Stimulated activated CD4-positive, alpha-beta T cell treated with anti-CD3 and anti-CD28 coated beads, Interleukin-2, amount 100 ng/mL, for 48 hours (primary cell): ENCODE measurements at regions not wholly inside any gene's neighbourhood (a gene's known extent, or its start where the extent isn't known, plus 50 kb on each side); places are given as distances from the start of the nearest gene placed in this dataset.
A peak's percentile ranks its signal among the peaks of the same experiment; 100 is the strongest.

Experiments
- DNase-seq, 2 donors: peaks; one replicate each; pipeline ENCODE4 v3.0.0-alpha.2; 2020

DNA sequence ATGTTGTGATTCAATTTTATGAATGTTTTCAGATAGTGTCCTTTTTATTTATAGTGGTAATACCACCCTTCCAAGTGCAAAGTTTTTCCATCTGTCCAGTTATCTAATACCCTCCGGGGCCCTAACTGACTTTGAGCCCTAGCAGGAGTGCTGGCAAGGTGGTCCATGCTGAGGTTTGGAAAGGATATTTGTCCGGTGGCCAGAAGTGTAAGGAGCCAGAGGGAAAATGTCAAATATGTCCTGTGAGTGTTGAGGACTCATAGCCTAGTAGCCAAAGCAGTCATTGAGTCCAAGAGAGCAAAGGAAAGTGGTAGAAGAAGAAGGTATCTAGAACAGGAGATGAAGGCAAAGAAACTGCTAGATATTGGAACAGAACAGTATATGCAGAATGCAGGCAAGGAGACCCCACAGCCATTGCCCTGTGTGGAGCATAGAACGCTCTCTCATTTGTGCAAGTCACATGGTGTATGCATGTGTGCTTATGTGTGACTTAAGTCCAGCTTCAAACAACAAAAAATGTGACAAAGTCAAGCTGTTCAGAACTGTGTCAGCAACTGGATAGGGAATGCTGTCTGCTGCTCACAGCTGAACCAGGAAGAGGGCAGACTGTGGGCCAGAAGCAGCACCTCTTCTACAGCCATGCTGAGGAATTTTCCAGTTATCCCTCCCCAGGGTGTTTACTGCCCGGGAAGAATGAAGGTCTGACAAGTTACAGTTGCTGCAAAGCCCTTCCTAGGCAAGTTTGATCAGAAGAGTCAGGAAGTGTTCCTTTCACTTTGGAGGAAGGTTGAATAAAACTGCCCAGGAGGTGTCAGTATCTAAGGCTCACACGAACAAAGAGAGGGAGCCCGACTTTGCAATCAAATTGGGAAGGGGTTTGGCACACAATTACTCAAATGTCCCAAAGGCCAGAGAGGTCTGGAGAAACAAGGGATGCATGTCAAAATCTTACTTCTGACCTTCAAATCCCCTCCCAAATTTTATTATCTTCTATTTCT, 463.3 kb upstream of the DMAC1 start:
- DNase-seq, result no peak

DNA sequence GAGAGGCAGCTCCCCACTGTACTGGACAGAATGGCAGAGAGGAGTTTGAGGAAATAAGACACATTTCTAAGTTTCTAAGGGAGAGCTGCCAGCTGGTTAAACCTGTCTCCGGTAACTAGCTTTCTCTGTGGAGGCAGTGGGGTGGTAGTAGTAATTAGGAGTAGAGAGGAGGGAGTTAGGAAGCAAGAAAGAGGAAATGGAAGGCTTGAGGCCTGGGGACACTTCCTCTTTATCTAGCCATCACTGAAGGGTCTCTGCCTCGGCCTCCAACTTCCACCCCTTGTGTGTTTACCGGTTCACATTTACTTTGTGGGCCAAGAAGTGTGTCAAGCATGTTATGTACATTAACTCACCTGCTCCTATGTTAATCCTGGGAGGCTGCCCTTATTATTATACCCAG, 462.2 kb upstream of the DMAC1 start:
- no peak for DNase-seq

- DNase-seq, result no peak
Observed at GRCh38 chr9:8259028-8259427, 459.4 kb upstream of the DMAC1 start.

DNA sequence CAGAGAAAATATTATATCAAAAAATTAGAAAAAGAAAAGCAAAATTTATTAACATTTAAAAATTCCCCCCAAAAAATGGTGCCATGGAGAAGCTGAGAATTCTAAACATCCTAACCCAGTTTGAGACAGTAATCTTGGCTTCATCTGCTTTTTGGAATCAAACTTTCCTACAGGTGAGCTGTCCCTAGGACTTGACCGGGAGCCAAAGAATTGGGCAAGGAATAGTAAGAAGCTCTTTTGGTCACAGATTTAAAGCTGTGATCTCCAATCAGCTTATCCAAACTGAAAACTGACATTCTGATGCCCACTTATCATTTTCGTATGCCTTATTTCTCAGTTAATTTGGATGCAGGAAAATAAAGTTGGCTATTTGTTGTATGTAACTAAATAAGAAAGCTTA, 457.3 kb upstream of the DMAC1 start:
- no peak for DNase-seq

GRCh38 chr9:8255850-8256249, 456.3 kb upstream of the DMAC1 start:
- DNase-seq, result no peak

- no peak for DNase-seq
Observed at GRCh38 chr9:8254541-8254940, 455.0 kb upstream of the DMAC1 start.

DNA sequence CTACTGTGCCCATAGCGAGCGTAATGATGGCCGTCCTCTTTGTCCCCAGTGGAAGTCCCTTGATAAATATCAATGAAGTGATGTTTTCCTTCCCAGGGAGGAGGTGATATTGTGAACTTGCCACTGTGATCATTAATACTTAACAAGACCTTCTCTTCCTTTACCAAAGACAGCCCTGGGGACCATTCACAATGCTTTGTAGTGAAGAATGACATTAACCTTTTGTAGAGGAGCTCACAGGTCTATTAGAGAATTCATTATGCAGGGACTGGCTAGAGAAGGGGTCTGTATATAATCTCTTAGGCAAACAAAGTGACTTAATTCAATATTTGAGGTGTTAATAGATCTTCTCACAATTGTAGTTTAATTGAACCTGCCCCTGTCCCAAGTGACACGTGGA, 452.9 kb upstream of the DMAC1 start:
- DNase-seq, result no peak

- DNase-seq, result no peak
Observed at GRCh38 chr9:8251566-8251965, 452.0 kb upstream of the DMAC1 start.

- no peak for DNase-seq
Observed at GRCh38 chr9:8244505-8245092, 445.0 kb upstream of the DMAC1 start.

GRCh38 chr9:8241201-8241600, 441.6 kb upstream of the DMAC1 start:
- no peak for DNase-seq

DNA sequence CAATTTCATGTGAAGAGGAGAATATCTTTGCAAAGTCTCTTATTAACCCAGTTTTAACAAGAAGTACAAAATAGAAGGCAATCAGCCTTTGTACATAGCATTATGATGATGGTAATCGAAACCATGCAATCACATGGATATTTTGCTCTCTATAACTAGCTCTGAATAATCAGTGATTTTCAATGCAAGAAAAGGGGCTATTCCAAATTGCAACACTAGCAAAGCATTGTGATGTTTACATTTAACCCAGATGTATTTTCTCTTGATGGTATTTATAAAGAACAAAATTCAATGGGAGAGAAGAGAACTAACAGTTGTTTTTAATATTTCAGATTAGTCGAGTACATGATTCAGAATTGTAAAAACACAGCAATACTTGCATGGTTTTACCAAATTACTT, 437.5 kb upstream of the DMAC1 start:
- DNase-seq, result no peak

- no peak for DNase-seq
Observed at GRCh38 chr9:8235489-8235888, 435.9 kb upstream of the DMAC1 start.

- DNase-seq, result no peak
Observed at GRCh38 chr9:8234316-8234715, 434.7 kb upstream of the DMAC1 start.

DNA sequence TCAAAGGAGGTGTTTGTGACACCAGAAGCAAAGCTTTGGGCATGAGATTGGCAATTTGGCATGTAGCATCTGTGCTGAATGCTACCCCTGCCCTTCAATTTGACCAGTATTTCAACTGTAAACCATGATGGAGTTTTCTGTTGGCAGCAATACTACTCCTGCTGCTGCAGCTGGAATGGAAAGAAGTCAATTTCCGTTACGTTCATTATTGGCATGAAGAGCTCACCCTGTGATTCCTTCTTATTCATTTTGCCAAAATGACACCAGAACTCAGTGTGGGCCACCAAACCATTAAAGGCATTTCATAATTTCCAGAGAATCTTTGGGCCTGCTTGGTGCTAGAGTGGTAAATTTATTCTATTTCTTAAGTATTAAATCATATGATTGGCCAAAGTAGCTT, 433.1 kb upstream of the DMAC1 start:
- no peak for DNase-seq

DNA sequence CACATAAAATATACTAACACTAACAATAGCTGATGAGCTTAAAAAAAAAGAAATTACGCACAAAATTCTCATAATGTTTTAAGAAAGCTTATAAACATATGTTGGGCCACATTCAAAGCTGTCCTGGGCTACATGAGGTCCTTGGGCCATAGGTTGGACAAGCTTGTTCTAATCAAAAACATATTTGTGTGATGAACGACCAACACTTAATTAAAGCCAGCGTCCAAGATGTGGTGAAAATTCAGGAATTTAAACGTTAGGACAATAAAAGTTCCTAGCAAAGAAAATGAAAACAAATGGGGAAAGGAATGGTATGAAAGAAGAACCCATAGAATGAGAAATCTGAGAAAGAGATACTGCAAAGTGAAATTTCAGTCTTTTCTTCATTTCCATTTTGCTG, 429.6 kb upstream of the DMAC1 start:
- no peak for DNase-seq

- no peak for DNase-seq
Observed at GRCh38 chr9:8224381-8224801, 424.8 kb upstream of the DMAC1 start.

DNA sequence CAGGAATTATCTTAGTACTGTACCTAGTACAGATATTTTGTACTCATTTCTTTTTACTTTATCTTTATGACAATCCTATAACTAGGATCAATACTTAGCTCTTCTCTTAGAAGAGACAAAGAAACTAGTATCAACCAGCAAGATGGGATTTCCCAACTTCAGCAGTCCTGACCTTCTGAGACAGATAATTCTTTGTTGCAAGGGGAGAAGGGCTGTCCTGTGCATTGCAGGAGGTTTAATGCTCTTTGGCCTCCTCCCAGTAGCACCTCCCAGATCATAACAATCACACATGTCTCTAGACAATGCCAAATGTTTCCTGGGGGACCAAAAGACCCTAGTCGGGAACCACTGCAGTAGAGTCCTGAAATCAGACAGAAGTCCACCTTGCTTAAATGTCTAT, 424.3 kb upstream of the DMAC1 start:
- DNase-seq, result no peak

DNA sequence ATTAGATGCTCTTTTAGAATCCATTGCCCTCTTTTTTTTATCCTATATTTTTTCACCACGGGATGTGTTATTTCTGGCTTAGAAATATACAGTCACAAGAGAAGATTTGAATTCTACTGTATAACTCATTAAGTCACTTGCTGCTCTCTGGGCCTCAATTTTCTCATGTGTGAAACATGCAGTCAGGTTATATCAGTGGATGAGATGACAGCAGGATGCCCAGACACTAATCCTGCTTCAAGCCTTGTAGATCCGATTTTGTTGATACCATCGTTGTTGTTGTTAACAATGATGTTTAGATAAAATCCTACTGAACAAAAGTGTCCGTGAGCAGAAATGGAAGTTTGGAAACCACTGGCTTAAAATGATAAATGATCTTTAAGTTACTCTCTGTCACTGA, 421.9 kb upstream of the DMAC1 start:
- DNase-seq, result no peak

GRCh38 chr9:8208465-8208864, 408.9 kb upstream of the DMAC1 start:
- DNase-seq, result no peak

DNA sequence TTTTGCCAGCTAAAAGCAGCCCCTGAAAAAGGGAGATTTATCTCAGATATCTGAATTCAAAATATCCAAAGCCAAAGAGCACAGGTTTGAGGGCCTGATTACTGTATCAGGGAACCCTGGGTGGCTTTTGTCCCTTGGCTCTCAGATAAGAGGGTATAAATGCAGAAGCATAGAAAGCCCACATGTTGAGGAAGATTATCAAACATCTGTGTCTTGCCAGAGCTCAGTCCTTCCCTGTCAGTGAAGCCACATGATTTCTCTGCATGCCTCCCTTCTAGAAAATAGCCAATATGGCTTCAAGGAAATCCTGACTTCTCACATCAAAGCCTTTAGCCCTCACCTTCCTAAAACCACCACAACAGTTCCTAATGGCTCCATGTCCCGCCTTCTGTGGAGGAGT, 408.0 kb upstream of the DMAC1 start:
- no peak for DNase-seq

DNA sequence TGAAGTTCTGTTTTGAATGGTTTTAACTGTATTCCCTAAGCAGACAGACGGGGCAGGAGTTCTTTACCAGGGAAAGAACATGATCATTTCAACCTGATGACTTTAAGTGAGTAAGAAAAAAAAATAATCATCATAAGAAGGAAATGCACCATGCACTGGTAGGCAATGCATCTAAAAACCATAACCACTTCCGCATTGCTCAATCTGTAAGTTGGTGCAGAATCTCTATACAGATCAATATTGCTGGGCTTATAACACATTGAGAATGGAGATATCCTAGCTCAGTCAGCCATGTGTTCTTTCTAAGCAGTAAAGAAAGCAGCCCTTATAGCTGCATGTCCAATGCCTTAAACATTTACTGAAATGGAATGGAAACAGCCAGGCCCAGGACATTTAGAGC, 407.1 kb upstream of the DMAC1 start:
- DNase-seq, result no peak

DNA sequence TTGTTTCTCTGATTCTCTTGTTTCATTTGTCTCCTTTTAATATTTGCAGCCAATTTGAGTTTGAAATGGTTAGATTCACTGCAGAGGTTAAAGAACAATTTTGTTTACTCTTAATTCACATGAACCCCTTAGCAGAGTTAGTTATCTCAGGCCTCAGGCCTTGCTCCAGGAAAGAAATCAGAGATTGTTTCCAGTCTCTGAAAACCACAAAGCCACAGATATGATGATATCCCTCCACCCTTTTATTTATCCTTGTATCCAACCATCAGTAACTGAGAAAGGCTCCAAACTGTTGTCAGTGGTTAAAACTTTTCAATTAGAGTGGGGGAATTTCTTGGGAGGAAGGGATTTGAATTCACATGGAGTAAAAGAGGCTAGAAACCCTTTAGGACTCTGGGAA, 406.0 kb upstream of the DMAC1 start:
- no peak for DNase-seq

- no peak for DNase-seq
Observed at GRCh38 chr9:8189881-8190280, 390.3 kb upstream of the DMAC1 start.

- DNase-seq, result peak; percentile 9 to 10
Observed at GRCh38 chr9:8188723-8189407, 389.3 kb upstream of the DMAC1 start.
